ENCODE measurements at regions not wholly inside any gene's neighbourhood (a gene's known extent, or its start where the extent isn't known, plus 50 kb on each side); places are given as distances from the start of the nearest gene placed in this dataset.
A peak's percentile ranks its signal among the peaks of the same experiment; 100 is the strongest.

GRCh38 chr21:38709876-38710275, 95.9 kb upstream of the ETS2 start:
- no peak overlapping the region for H2AFZ ChIP-seq (ENCODE audit: low read depth, low read length)
- H2BK12ac ChIP-seq (ENCODE audit: low read length in 2 of 2): no peak overlapping the region
- no peak overlapping the region for H3K23ac ChIP-seq (ENCODE audit: low read length in 2 of 2)
- 67% methylated on average over 4 of the region's 4 CpGs for WGBS
- H2BK120ac ChIP-seq (ENCODE audit: low read depth, low read length): no peak overlapping the region
- H3K9me3 ChIP-seq (ENCODE audit: control insufficient read depth, low read length): no peaks in the 10 kb centered on the region
- DNase-seq: no peak
- no peak overlapping the region for H4K91ac ChIP-seq (ENCODE audit: low read length)
- no peak overlapping the region for H3K4ac ChIP-seq (ENCODE audit: low read depth in 1 of 2, low read length in 2 of 2)
- H3K14ac ChIP-seq (ENCODE audit: low read length in 2 of 2): no peak overlapping the region
- peaks cover 8 to 27% of the 10 kb centered on the region in 2 experiments for H3K27me3 ChIP-seq (ENCODE audit: control insufficient read depth in 1 of 2, insufficient read depth in 1 of 2, low read length in 2 of 2)
- H3K4me1 ChIP-seq (ENCODE audit: control insufficient read depth, insufficient read depth, low read depth, low read length): no peaks in the 10 kb centered on the region
- H3K4me3 ChIP-seq (ENCODE audit: insufficient read depth in 1 of 2, low read depth in 1 of 2, low read length in 2 of 2): no peak overlapping the region
- no peak overlapping the region for H3K9ac ChIP-seq (ENCODE audit: low read length)
- H3K36me3 ChIP-seq (ENCODE audit: control insufficient read depth in 1 of 2, insufficient read depth in 2 of 2, low read depth in 1 of 2, low read length in 2 of 2): no peaks in the 10 kb centered on the region
- H2BK15ac ChIP-seq (ENCODE audit: low read depth, poor library complexity, severe bottlenecking): no peak overlapping the region
- H4K8ac ChIP-seq (ENCODE audit: low read length): no peak overlapping the region
- H2BK5ac ChIP-seq (ENCODE audit: low read depth, low read length, poor library complexity, severe bottlenecking): no peak overlapping the region
- H3K4me2 ChIP-seq (ENCODE audit: low read length, poor library complexity, severe bottlenecking): no peak overlapping the region
- H3K18ac ChIP-seq (ENCODE audit: low read depth in 1 of 2, low read length in 2 of 2): no peak overlapping the region
- no peak overlapping the region for H3K27ac ChIP-seq (ENCODE audit: low read length, poor library complexity, severe bottlenecking)
- H3K79me1 ChIP-seq (replicated peaks; ENCODE audit: low read length, poor library complexity, severe bottlenecking): no peaks in the 10 kb centered on the region
- H2AK5ac ChIP-seq (ENCODE audit: low read length, severe bottlenecking): no peak overlapping the region

- WGBS: 73% methylated on average over 1 of the region's 1 CpG
- peaks cover 0 to 11% of the 10 kb centered on the region in 2 experiments for H3K27me3 ChIP-seq (ENCODE audit: control insufficient read depth in 1 of 2, insufficient read depth in 1 of 2, low read length in 2 of 2)
- H3K9ac ChIP-seq (ENCODE audit: low read length): no peak overlapping the region
- H4K91ac ChIP-seq (ENCODE audit: low read length): no peak overlapping the region
- no peaks in the 10 kb centered on the region for H3K79me1 ChIP-seq (replicated peaks; ENCODE audit: low read length, poor library complexity, severe bottlenecking)
- no peak overlapping the region for H3K4me3 ChIP-seq (ENCODE audit: insufficient read depth in 1 of 2, low read depth in 1 of 2, low read length in 2 of 2)
- H3K4me1 ChIP-seq (ENCODE audit: control insufficient read depth, insufficient read depth, low read depth, low read length): no peaks in the 10 kb centered on the region
- H2BK120ac ChIP-seq (ENCODE audit: low read depth, low read length): no peak overlapping the region
- H3K36me3 ChIP-seq (ENCODE audit: control insufficient read depth in 1 of 2, insufficient read depth in 2 of 2, low read depth in 1 of 2, low read length in 2 of 2): no peaks in the 10 kb centered on the region
- no peaks in the 10 kb centered on the region for H3K9me3 ChIP-seq (ENCODE audit: control insufficient read depth, low read length)
- no peak overlapping the region for H3K23ac ChIP-seq (ENCODE audit: low read length in 2 of 2)
- H3K27ac ChIP-seq (ENCODE audit: low read length, poor library complexity, severe bottlenecking): no peak overlapping the region
- H2BK12ac ChIP-seq (ENCODE audit: low read length in 2 of 2): no peak overlapping the region
- no peak overlapping the region for H3K4me2 ChIP-seq (ENCODE audit: low read length, poor library complexity, severe bottlenecking)
- no peak overlapping the region for H2BK5ac ChIP-seq (ENCODE audit: low read depth, low read length, poor library complexity, severe bottlenecking)
- H2AFZ ChIP-seq (ENCODE audit: low read depth, low read length): no peak overlapping the region
- no peak overlapping the region for H3K18ac ChIP-seq (ENCODE audit: low read depth in 1 of 2, low read length in 2 of 2)
- H2BK15ac ChIP-seq (ENCODE audit: low read depth, poor library complexity, severe bottlenecking): no peak overlapping the region
- H3K14ac ChIP-seq (ENCODE audit: low read length in 2 of 2): no peak overlapping the region
- H3K4ac ChIP-seq (ENCODE audit: low read depth in 1 of 2, low read length in 2 of 2): no peak overlapping the region
- no peak overlapping the region for H4K8ac ChIP-seq (ENCODE audit: low read length)
- no peak overlapping the region for H2AK5ac ChIP-seq (ENCODE audit: low read length, severe bottlenecking)
- DNase-seq: peak; percentile 43
Observed at GRCh38 chr21:38712071-38712470, 93.7 kb upstream of the ETS2 start.

GRCh38 chr21:38712664-38713063, 93.1 kb upstream of the ETS2 start:
- no peak overlapping the region for H2BK15ac ChIP-seq (ENCODE audit: low read depth, poor library complexity, severe bottlenecking)
- H3K4me3 ChIP-seq (ENCODE audit: insufficient read depth in 1 of 2, low read depth in 1 of 2, low read length in 2 of 2): no peak overlapping the region
- H2BK12ac ChIP-seq (ENCODE audit: low read length in 2 of 2): no peak overlapping the region
- H3K9me3 ChIP-seq (ENCODE audit: control insufficient read depth, low read length): no peaks in the 10 kb centered on the region
- no peak overlapping the region for H2BK5ac ChIP-seq (ENCODE audit: low read depth, low read length, poor library complexity, severe bottlenecking)
- H3K36me3 ChIP-seq (ENCODE audit: control insufficient read depth in 1 of 2, insufficient read depth in 2 of 2, low read depth in 1 of 2, low read length in 2 of 2): no peaks in the 10 kb centered on the region
- no peaks in the 10 kb centered on the region for H3K79me1 ChIP-seq (replicated peaks; ENCODE audit: low read length, poor library complexity, severe bottlenecking)
- no peak overlapping the region for H2BK120ac ChIP-seq (ENCODE audit: low read depth, low read length)
- no peak overlapping the region for H4K91ac ChIP-seq (ENCODE audit: low read length)
- no peak overlapping the region for H4K8ac ChIP-seq (ENCODE audit: low read length)
- H3K23ac ChIP-seq (ENCODE audit: low read length in 2 of 2): no peak overlapping the region
- no peak overlapping the region for H2AFZ ChIP-seq (ENCODE audit: low read depth, low read length)
- no peak overlapping the region for H3K27ac ChIP-seq (ENCODE audit: low read length, poor library complexity, severe bottlenecking)
- peaks cover 0 to 11% of the 10 kb centered on the region in 2 experiments for H3K27me3 ChIP-seq (ENCODE audit: control insufficient read depth in 1 of 2, insufficient read depth in 1 of 2, low read length in 2 of 2)
- no peak overlapping the region for H3K4me2 ChIP-seq (ENCODE audit: low read length, poor library complexity, severe bottlenecking)
- no peak overlapping the region for H2AK5ac ChIP-seq (ENCODE audit: low read length, severe bottlenecking)
- 85% methylated on average over 2 of the region's 3 CpGs for WGBS
- no peak for DNase-seq
- H3K9ac ChIP-seq (ENCODE audit: low read length): no peak overlapping the region
- no peak overlapping the region for H3K14ac ChIP-seq (ENCODE audit: low read length in 2 of 2)
- no peaks in the 10 kb centered on the region for H3K4me1 ChIP-seq (ENCODE audit: control insufficient read depth, insufficient read depth, low read depth, low read length)
- H3K4ac ChIP-seq (ENCODE audit: low read depth in 1 of 2, low read length in 2 of 2): no peak overlapping the region
- H3K18ac ChIP-seq (ENCODE audit: low read depth in 1 of 2, low read length in 2 of 2): no peak overlapping the region

- H3K9me3 ChIP-seq (ENCODE audit: control insufficient read depth, low read length): no peaks in the 10 kb centered on the region
- H2BK15ac ChIP-seq (ENCODE audit: low read depth, poor library complexity, severe bottlenecking): no peak overlapping the region
Observed at GRCh38 chr21:38714039-38714817, 91.5 kb upstream of the ETS2 start.

More at GRCh38 chr21:38714039-38714817, 91.5 kb upstream of the ETS2 start:
- Histone ChIP-seq H3K4me1 (ENCODE audit: control insufficient read depth, insufficient read depth, low read depth, low read length) (no peaks in the 10 kb centered on the region), H2AFZ (ENCODE audit: low read depth, low read length) (no peak overlapping the region), H3K14ac (ENCODE audit: low read length in 2 of 2) (no peak overlapping the region), H2AK5ac (ENCODE audit: low read length, severe bottlenecking) (no peak overlapping the region), H3K9ac (ENCODE audit: low read length) (no peak overlapping the region), H3K36me3 (ENCODE audit: control insufficient read depth in 1 of 2, insufficient read depth in 2 of 2, low read depth in 1 of 2, low read length in 2 of 2) (no peaks in the 10 kb centered on the region), H2BK5ac (ENCODE audit: low read depth, low read length, poor library complexity, severe bottlenecking) (no peak overlapping the region), H3K27me3 (ENCODE audit: control insufficient read depth in 1 of 2, insufficient read depth in 1 of 2, low read length in 2 of 2) (peaks cover 0 to 14% of the 10 kb centered on the region in 2 experiments), H3K18ac (ENCODE audit: low read depth in 1 of 2, low read length in 2 of 2) (no peak overlapping the region), H2BK12ac (ENCODE audit: low read length in 2 of 2) (no peak overlapping the region), H3K4me3 (ENCODE audit: insufficient read depth in 1 of 2, low read depth in 1 of 2, low read length in 2 of 2) (no peak overlapping the region), H3K4ac (ENCODE audit: low read depth in 1 of 2, low read length in 2 of 2) (no peak overlapping the region), H3K23ac (ENCODE audit: low read length in 2 of 2) (no peak overlapping the region), H4K8ac (ENCODE audit: low read length) (no peak overlapping the region), H3K79me1 (replicated peaks; ENCODE audit: low read length, poor library complexity, severe bottlenecking) (no peaks in the 10 kb centered on the region), H2BK120ac (ENCODE audit: low read depth, low read length) (no peak overlapping the region), H4K91ac (ENCODE audit: low read length) (no peak overlapping the region), H3K4me2 (ENCODE audit: low read length, poor library complexity, severe bottlenecking) (no peak overlapping the region), H3K27ac (ENCODE audit: low read length, poor library complexity, severe bottlenecking) (no peak overlapping the region)
- no peak for DNase-seq
- WGBS: no CpG with 5 or more reads among the region's 4 CpGs

All from mesenchymal stem cell (in vitro differentiated cells and primary cell).